ENCODE measurements at regions not wholly inside any gene's neighbourhood (a gene's known extent, or its start where the extent isn't known, plus 50 kb on each side); places are given as distances from the start of the nearest gene placed in this dataset.
"Not testable (repeated sequence)": the region's sequence is repeated elsewhere in the genome, so short reads cannot be mapped to it uniquely, and the experiment has no call there.

DNA sequence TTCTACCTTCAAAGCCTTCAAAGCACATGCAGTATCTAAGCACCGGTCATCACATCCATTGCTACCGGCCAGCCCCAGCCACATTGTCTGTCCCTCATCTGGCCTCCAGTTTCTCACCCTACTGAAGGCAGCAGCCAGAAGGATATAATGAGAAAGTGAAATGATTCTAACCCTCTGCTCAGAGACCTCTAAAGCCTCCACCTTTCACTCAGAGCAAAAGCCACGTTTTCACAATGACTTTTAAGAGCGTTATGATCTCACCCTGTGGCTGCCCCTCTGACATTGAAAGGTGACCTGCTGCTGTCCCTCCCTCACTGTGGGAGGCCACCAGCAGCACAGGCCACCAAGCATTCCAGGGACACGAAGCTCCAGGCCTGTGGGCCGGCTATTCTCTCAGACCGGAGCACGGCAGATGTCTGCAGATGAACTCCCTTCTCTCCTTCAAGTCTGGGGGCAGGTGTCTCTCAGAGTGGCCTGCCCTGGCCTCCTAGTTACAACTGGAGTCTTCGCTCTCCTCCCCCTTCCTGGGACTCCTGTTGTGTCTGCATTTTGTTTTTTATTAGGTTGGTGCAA lies 94.9 kb upstream of the EEPD1 start:
- in situ Hi-C loops (cut with MboI; ENCODE audit: low sequenced_read_pairs), result no loop called here

DNA sequence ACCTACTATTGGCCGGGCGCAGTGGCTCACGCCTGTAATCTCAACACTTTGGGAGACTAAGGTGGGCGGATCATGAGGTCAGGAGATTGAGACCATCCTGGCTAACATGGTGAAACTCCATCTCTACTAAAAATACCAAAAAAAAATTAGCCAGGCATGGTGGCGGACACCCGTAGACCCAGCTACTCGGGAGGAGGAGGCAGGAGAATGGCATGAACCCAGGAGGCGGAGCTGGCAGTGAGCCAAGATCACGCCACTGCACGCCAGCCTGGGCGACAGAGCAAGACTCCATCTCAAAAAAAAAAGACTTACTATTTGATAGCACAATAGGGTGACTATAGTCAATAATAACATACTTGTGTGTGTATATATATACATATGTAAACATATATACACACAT lies 92.7 kb upstream of the EEPD1 start:
- in situ Hi-C loops (cut with MboI; ENCODE audit: low sequenced_read_pairs), result not testable (repeated sequence)

DNA sequence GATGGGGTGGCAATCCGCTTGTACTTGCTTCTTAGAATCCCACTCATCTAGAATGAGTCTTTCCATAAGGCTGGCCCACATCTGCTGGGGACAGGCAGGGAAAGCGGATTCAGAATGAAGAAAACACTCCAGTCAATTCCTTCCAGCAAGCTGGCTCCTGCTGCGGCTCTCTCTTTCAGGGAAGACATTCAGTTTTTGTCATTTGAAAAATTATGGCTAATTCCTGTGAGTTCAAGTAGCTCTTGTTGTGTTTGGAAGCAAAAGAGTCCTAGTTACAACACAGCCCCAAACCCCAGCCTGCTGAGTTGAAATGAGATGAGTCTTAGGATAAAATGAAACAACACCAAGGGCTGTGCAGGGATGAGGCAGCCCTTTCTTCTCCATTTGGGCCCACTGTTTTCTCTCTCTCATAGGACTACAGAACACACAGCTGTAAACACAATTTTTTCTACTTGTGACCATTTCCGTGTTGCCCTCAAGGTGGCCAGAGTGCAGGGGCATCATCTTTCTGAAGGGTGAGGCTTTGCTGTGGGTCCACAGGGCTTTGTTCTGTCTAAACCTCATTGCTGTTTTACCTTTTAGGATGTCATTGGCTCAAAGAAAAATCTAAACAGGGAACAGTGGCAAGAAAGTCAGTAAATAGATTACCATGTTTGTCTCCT lies 90.8 kb upstream of the EEPD1 start:
- in situ Hi-C loops (cut with MboI; ENCODE audit: low sequenced_read_pairs), result no loop called here

DNA sequence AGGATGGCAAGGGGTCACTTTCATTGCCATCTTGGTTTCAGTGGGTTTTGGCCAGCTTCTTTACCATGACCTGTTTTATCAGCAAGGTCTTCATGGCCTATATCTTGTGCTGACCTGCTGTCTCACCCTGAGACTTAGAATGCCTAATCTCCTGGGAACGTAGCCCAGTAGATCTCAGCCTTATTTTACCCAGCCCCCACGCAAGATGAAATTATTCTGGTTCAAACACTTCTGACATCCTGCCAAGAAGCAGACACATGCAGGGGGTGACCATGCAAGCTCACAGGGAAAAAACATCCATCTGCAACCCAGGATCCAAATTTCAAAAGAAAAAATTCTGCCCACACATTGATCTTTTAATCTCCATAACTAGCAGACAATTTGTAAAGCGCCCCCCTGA lies 88.4 kb upstream of the EEPD1 start:
- in situ Hi-C loops (cut with MboI; ENCODE audit: low sequenced_read_pairs), result no loop called here

DNA sequence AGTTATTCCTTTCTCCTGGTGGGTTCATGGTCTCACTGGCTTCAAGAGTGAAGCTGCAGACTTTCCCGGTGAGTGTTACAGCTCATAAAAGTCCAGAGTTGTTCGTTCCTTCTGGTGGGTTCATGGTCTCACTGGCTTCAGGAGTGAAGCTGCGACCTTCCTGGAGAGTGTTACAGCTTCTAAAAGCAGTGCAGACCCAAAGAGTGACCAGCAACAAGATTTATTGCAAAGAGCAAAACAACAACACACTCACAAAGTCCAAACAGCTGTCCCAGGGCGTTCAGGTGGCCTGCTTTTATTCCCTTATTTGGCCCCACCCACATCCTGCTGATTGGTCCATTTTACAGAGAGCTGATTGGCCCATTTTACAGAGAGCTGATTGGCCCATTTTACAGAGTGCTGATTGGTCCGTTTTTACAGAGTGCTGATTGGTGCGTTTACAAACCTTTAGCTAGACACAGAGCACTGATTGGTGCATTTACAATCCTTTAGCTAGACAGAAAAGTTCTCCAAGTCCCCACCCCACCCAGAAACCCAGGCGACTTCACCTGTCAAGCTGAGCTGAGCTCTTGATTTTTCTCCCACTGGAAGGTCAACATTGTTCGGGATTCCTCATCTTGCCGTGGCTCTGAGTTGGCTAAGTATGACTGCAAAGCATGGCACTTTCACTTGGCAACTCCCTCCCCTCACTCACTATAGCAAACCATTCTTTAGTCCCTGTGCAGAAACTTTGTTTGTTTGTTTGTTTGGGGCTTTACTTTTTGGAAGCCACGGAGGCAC lies 87.3 kb upstream of the EEPD1 start:
- in situ Hi-C loops (cut with MboI; ENCODE audit: low sequenced_read_pairs), result not testable (repeated sequence)

DNA sequence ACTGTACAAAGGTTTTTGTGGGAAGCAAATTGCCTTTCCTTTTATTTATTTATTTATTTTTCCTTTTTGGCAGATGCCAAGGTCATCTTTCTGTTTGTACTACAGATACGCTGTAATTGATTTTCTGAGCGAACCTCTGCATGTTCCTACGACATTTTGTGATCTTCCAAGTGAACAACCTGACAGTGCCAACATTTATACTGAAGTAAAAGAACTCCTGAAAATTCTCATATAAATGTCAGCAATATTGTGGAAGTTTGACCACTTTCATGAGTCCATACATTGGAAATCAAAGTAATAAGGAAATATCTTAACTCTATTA lies 86.8 kb upstream of the EEPD1 start:
- in situ Hi-C loops (cut with MboI; ENCODE audit: low sequenced_read_pairs), result no loop called here

DNA sequence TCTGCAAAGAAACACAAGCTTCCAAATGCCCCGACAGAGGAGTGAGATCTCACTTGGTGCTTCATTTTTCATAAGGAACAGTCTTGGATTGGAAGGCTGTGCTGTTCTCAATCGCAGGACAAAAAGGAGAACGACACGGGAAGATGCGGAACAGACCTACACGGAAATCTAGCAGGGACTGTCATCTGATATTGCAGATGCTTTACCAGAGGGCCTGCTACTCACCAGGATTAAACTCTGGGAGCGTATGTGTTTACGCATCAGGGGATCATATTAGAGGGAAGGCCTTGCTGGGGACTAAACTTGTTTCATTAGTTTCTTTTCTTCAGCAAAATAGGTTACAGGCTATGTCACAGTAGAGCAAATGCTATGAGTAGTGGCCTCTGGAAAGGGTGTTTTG lies 82.8 kb upstream of the EEPD1 start:
- in situ Hi-C loops (cut with MboI; ENCODE audit: low sequenced_read_pairs), result no loop called here

DNA sequence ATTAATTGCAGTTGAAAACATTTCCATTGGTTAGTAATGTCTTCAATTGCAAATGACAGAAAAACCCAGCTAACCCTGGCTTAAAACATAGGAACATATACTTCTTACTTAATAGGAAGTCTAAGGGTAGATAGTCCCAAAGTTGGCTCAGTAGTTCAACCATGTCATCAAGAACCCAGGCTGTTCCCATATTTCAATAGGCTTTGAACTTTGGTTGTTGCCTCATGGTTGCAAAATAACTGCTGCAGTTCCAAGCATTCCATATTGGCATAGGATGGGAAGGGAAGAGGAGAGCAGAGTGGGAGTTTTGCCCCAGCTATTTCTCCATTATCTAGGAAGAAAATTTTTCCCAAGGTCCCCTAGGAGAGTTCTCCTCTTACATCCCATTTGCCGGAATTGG lies 81.4 kb upstream of the EEPD1 start:
- in situ Hi-C loops (cut with MboI; ENCODE audit: low sequenced_read_pairs), result no loop called here

DNA sequence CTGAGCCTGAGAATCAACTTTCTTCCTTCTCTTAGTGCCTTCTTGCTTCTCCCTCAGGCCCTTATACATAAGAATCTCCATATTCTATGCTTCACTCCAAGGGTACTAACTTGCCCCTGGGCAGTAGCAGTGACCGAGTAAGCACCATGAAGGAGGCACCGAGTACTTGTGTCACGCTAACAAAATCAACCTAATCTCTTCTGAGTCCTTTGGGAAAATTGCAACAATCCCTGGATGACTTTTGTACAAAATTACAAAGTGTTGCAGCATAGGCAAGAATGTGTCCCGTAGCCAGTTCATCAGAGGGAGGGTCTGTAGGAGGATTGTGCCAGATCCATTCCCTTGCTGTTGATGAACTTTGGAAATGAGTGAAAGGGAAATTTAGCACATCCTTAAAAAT lies 80.4 kb upstream of the EEPD1 start:
- in situ Hi-C loops (cut with MboI; ENCODE audit: low sequenced_read_pairs), result no loop called here

DNA sequence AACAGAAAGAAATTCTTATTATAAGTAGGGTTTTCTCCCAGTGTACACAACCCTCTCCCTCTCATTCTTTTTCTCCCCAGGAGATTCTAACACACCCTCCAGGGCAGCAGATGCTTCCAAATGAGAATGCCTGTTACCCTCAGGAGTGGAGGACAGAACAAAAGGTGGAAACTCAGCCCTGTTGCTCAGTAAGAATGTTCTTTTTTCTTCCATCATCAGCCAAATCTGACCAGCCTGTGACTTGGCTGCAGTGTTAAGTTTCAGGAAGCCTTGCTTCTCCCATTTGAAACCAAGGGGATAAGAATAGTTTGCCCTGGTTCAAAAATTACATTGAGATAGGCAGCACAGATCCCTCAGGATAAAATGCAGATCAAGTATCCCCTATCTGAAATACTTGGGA lies 77.5 kb upstream of the EEPD1 start:
- in situ Hi-C loops (cut with MboI; ENCODE audit: low sequenced_read_pairs), result no loop called here

DNA sequence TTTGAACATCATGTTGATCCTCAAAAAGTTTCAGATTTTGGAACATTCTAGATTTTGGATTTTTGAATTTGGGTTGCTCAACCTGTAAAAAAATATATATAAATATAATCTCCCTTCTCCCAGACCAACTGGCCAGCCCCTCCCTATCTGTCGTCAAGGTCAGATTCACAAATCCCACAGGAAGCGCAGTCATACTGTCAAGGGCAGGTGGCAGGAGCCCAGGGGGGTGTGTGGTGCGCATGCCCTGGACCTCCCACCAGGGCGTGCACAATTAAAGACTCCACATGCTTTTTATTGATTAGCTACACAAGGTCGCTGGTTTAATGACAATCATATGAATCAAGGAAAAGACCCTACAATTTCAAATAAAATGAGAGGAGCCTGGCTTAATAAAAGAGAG lies 77.0 kb upstream of the EEPD1 start:
- in situ Hi-C loops (cut with MboI; ENCODE audit: low sequenced_read_pairs), result no loop called here

DNA sequence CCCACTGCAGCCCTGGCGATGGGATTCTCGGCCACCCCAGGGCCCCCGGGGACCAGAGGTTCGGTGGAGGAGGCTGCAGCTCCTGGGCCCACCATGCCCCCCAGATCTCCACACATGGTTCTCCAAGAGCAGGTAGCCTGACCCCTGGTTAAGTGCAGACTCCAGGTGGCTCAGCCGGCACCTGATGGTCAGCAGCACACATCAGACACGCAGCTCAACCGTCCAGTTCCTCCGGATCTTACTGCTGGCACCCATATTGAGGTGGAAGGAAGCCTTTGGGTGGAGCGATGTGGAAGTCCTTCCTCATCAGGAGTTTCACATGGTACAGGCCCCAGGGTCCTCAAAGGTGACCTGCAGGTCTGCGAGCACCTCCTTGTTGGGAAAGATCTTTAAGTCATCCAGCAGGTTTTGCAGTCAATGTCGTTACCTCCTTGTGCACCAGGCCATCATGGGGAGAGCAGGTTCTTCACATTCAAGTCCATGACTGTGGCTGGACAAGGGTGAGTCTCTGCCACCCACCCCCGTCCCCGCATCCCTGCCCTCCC lies 74.2 kb upstream of the EEPD1 start:
- in situ Hi-C loops (cut with MboI; ENCODE audit: low sequenced_read_pairs), result no loop called here

DNA sequence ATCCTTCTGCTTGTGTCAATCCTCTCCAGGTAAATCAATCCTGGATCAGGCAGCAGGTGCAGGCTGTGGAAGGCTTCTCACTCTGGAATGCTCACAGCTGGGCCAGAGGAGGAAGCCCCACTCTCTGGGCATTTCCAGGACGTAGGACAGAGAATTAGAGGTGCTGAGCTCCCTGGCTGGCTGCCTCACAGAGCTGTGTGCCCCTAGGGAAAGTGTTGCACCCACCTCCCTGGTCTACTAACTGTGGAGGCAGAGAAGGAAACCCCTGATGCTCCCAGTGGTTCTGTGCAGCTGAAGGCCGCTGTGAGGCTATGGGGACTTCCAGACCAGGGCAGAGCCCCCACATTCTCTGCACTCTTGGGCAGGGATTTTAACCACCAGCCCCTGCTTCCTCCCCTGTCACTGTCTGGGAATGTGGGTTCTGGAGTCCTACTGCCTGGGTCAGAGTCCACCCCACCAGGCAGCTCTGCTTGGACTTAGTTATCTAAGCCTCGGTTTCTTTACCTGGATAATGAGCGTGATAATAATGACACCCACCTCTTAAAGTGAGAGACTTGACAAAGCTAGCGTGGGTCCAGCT lies 73.5 kb upstream of the EEPD1 start:
- in situ Hi-C loops (cut with MboI; ENCODE audit: low sequenced_read_pairs), result no loop called here

DNA sequence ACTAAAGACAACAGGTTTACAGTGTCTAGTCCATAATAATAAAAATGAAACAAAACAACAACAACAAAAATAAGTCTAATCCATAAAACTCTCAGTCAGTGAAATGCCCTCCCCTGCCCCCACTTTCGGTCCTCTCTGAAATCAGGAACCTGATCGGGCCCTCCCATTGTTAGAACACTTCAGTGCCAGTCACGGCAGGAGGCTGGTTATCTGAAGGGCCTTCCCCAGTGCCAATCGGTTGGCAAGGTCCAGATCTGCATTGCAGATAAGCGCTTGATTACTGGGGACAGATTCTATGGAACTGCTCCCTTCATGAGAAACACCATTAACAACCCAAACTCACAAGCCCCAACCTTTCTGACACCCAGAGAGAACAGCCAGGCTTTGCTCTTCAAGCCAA lies 72.2 kb upstream of the EEPD1 start:
- in situ Hi-C loops (cut with MboI; ENCODE audit: low sequenced_read_pairs), result no loop called here

DNA sequence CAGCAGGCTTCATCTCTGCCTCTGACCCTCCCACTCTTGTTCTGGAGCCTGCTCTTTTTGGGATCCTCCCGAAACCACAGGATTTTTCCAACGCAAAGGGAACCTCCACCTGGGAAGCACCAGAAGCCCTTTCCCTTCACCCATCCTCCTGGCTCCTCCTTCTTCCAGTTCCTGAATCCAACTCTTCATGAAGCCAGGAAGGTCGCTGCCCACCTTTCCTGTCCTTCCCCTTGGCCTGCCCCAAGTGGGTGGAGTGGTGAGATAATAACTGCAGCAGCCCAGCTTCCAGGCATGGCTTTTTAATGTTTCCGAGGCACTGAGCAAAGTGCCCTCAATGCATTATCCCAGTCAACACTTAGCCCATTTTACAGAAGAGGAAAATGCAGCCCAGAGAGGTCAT lies 70.8 kb upstream of the EEPD1 start:
- in situ Hi-C loops (cut with MboI; ENCODE audit: low sequenced_read_pairs), result no loop called here

DNA sequence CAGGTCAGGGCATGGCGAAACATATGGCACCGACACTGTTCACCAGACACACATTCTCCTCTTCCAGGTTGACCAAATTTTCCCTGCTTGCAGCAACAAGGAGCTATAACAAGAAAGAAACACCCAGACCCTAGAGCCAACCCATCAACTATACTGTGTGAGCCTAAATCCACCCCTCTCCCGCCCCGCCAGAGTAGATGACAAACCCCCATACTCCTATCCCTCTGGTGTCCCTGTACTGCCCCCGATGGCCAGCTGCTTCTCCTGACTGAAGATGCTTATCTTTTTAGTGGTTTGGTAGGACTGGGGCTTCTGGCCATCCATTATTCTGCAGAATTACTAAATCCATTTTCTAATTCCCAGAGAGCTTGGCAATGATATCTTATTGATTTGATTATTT lies 70.1 kb upstream of the EEPD1 start:
- in situ Hi-C loops (cut with MboI; ENCODE audit: low sequenced_read_pairs), result no loop called here

DNA sequence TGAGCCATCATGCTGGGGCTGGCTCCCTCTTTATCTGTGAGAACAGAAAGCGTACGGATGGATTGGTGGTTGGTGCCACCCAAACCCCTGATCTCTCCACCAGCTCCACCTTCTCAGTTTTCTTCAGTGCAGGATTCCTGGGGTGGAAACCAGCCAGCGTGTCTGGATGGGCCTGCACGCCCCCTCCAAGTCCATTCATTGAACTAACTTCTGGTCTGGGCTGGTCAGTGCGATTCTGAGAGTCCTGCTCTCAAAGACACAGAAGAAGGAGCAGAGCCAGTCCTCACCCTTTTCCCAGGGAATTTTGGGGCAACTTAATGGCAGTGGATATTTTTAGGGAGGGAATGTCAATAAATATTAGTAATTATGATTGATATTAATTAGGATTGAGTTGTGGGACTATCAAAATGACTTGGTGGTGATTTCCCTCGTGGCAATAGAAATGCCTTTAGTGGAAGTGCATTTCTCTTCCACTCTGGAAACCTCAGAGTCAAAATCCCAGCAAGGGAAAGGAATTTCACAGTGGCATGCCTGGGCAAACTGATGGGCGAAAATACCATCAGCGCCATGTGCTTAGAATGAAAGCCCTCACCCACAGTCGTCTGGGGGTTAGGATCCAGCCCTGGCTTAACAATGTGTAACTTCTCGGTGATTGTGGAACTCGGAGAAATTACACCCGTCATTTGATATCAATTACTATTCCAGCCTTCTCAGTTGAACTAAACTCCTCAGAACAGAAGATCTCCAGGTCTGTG lies 69.3 kb upstream of the EEPD1 start:
- in situ Hi-C loops (cut with MboI; ENCODE audit: low sequenced_read_pairs), result no loop called here

DNA sequence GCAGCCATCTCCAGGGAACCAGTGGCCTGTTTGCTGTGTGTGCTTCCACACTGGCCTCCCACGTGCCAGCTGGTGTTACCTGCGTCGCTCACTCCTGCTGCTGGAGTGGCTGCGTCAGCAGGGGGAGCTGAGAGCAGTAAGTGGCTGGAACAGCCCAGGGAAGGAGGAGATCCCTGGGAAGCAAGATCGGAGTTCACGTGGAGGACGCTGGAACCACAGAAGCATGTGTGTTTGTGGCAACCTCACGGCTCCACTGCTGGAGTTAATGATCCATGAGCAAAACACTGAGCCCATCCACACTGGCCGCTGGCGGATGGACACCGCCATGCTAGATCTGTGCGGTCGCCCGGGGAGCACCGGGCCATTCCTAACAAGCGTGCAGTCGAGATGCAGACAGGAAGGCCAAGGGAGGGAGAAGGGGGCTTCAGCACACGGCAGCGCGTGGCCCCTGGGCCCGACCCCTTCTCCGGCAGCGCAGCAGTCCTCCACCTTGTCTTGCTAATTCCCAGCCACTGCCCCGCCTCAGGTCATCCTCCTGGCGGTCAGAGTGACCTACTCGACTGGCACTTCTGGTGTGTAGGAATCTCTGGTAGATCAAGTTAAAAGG lies 68.5 kb upstream of the EEPD1 start:
- in situ Hi-C loops (cut with MboI; ENCODE audit: low sequenced_read_pairs), result no loop called here

DNA sequence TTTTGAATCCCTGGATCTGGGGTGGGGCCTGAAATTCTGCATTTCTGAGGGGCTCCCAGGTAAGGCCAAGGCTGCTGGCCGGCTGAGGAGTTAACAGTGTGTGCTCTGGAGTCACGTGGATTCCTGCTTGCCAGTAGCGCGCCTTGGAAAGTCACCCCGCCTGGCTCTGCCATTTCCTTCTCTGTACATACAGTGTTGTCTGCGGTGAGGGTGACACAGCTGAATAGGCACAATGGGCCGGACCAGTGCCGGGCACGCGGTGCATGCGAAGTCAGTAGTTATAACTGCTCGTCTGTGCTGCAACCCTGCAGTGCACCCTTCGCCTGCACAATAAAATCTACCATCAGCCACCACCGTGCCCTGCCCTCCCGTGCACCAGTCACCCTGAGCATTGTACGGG lies 68.0 kb upstream of the EEPD1 start:
- in situ Hi-C loops (cut with MboI; ENCODE audit: low sequenced_read_pairs), result no loop called here

DNA sequence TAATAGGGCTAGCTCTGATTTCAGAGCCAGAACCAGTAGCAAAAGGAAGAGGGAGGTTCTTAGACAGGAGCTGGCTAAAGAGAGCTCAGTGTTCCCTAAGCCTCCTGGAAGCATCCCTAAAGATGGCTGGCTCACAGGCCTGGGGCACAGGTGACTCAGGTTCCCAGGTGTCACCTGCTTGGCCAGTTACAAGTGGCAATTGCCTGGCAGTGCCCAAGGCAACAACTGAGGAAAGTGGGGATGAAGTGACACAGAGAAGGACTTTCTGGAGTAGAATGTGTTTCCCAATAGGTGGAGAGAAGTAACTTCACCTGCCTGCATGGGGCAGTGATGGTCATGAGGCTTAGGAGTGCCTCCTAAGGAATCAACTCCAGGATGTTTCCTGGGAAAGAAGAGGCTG lies 66.5 kb upstream of the EEPD1 start:
- in situ Hi-C loops (cut with MboI; ENCODE audit: low sequenced_read_pairs), result no loop called here

DNA sequence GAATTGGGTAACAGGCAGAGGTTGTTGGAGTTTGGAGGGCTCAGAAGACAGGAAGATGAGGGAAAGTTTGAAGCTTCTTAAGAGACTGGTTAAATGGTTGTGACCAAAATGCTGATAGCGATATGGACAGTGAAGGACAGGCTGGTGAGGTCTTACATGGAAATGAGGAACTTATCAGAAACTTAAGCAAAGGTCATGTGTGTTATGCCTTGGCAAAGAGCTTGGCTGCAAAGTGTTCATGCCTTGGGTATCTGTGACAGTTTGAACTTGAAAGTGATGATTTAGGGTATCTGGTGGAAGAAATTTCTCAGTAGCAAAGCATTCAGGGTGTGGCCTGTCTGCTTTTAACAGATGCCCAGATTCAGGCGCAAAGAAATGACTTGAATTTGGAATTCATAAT lies 64.5 kb upstream of the EEPD1 start:
- in situ Hi-C loops (cut with MboI; ENCODE audit: low sequenced_read_pairs), result no loop called here

Measured in HL-60/S4 treated with retinoic acid at 250 ng/mL for 4 days and 3 days (cell line).